UCSD-AML1 (cell line): ENCODE measurements at regions not wholly inside any gene's neighbourhood (a gene's known extent, or its start where the extent isn't known, plus 50 kb on each side); places are given as distances from the start of the nearest gene placed in this dataset.
"Not testable (repeated sequence)": the region's sequence is repeated elsewhere in the genome, so short reads cannot be mapped to it uniquely, and the experiment has no call there.

Experiments used
- DNase-seq: peaks from one replicate; lab custom pipeline; 2025; ENCODE audit not compliant: unreplicated experiment; lab: John Stamatoyannopoulos, UW

GRCh38 chr13:108082481-108082880, 132.9 kb downstream of the LIG4 start:
- DNase-seq, result no peak

GRCh38 chr13:108077284-108077683, 138.1 kb downstream of the LIG4 start:
- no peak for DNase-seq

GRCh38 chr13:108074429-108074828, 140.9 kb downstream of the LIG4 start:
- DNase-seq, result not testable (repeated sequence)

- DNase-seq, result no peak
Observed at GRCh38 chr13:108070925-108071324, 144.4 kb downstream of the LIG4 start.

GRCh38 chr13:108070491-108070890, 144.8 kb downstream of the LIG4 start:
- DNase-seq, result no peak

GRCh38 chr13:108069521-108070210, 145.7 kb downstream of the LIG4 start:
- no peak for DNase-seq

GRCh38 chr13:108064372-108064771, 151.0 kb downstream of the LIG4 start:
- DNase-seq, result not testable (repeated sequence)

GRCh38 chr13:108060111-108060510, 155.2 kb downstream of the LIG4 start:
- no peak for DNase-seq

GRCh38 chr13:108056278-108056677, 159.1 kb downstream of the LIG4 start:
- DNase-seq, result no peak

- DNase-seq, result no peak
Observed at GRCh38 chr13:108049211-108049610, 166.1 kb downstream of the LIG4 start.

GRCh38 chr13:108044954-108045353, 170.4 kb downstream of the LIG4 start:
- DNase-seq, result no peak

- not testable (repeated sequence) for DNase-seq
Observed at GRCh38 chr13:108042866-108043265, 172.5 kb downstream of the LIG4 start.

GRCh38 chr13:108037348-108037747, 178.0 kb downstream of the LIG4 start:
- no peak for DNase-seq

GRCh38 chr13:108036411-108036932, 178.9 kb downstream of the LIG4 start:
- DNase-seq, result no peak

GRCh38 chr13:108034909-108035410, 180.4 kb downstream of the LIG4 start:
- no peak for DNase-seq

GRCh38 chr13:108033800-108034707, 181.3 kb downstream of the LIG4 start:
- no peak for DNase-seq

- DNase-seq, result no peak
Observed at GRCh38 chr13:108031865-108032264, 183.5 kb downstream of the LIG4 start.

GRCh38 chr13:108030769-108031168, 184.6 kb downstream of the LIG4 start:
- DNase-seq, result no peak

GRCh38 chr13:108026680-108027410, 188.5 kb downstream of the LIG4 start:
- no peak for DNase-seq

GRCh38 chr13:108020027-108020426, 195.3 kb downstream of the LIG4 start:
- DNase-seq, result no peak

- no peak for DNase-seq
Observed at GRCh38 chr13:108018371-108018870, 196.9 kb downstream of the LIG4 start.
